H1 (cell line): ENCODE measurements at regions not wholly inside any gene's neighbourhood (a gene's known extent, or its start where the extent isn't known, plus 50 kb on each side); places are given as distances from the start of the nearest gene placed in this dataset.
"Not testable (repeated sequence)": the region's sequence is repeated elsewhere in the genome, so short reads cannot be mapped to it uniquely, and the experiment has no call there.

ENCODE experiments used
- CTCF ChIA-PET: fragments of 300-600 bp; sonication (Branson Sonifier 250); formaldehyde crosslinking; loops from one replicate; lab custom pipeline; 2021; ENCODE audit not compliant: partially characterized antibody; lab: Charles Lee
- POLR2A ChIA-PET: fragments of 300-600 bp; sonication (Branson Sonifier 250); formaldehyde crosslinking; loops from one replicate; lab custom pipeline; 2021; ENCODE audit warnings: inconsistent platforms; ENCODE audit not compliant: partially characterized antibody; lab: Charles Lee
- DNase-seq, 2 experiments: peaks; one replicate each; pipeline versions ENCODE4 v3.0.0 to v3.0.0-alpha.2; 2010 to 2022; ENCODE audit warnings: low spot score in 2 of 2, low read depth in 1 of 2, mixed read lengths in 1 of 2
- FAIRE-seq: peaks from 2 replicates; lab custom pipeline; 2011; peaks lifted over from hg19 to GRCh38; lab: Jason Lieb, UNC
- H2AFZ ChIP-seq: 2 replicates; pipeline ENCODE4 v1.8.1; 2012; ENCODE audit warnings: low read length, inconsistent platforms
- H2AK5ac ChIP-seq: 2 replicates; pipeline ENCODE4 v1.6.1; 2013; ENCODE audit warnings: low read depth, low read length
- H2BK120ac ChIP-seq: replicated peaks from 2 replicates; pipeline ENCODE3; 2013; ENCODE audit warnings: low read depth, low read length, inconsistent platforms
- H2BK12ac ChIP-seq: 2 replicates; pipeline ENCODE4 v1.6.1; 2013; ENCODE audit warnings: low read depth, low read length
- H2BK15ac ChIP-seq: 2 replicates; pipeline ENCODE4 v1.6.1; 2013; ENCODE audit warnings: low read length
- H2BK20ac ChIP-seq: 2 replicates; pipeline ENCODE4 v1.6.1; 2013; ENCODE audit warnings: low read length
- H2BK5ac ChIP-seq: 2 replicates; pipeline ENCODE4 v1.6.1; 2013; ENCODE audit warnings: low read depth, low read length
- H3K14ac ChIP-seq: 2 replicates; pipeline ENCODE4 v1.6.1; 2013; ENCODE audit warnings: inconsistent platforms; ENCODE audit not compliant: insufficient read length
- H3K18ac ChIP-seq: 2 replicates; pipeline ENCODE4 v1.6.1; 2013; ENCODE audit warnings: low read length; ENCODE audit errors: extremely low read depth
- H3K23ac ChIP-seq: 2 replicates; pipeline ENCODE4 v1.6.1; 2013; ENCODE audit warnings: inconsistent platforms; ENCODE audit not compliant: insufficient read length
- H3K23me2 ChIP-seq: 2 replicates; pipeline ENCODE4 v1.6.1; 2013; ENCODE audit warnings: low read depth, low read length
- H3K27ac ChIP-seq: 2 replicates; pipeline ENCODE4 v1.6.1; 2011; ENCODE audit warnings: low read depth, low read length, inconsistent platforms
- H3K27me3 ChIP-seq, 4 experiments: replicated peaks in 1 of 4; 1 replicate in 1 of 4; 2 replicates in 3 of 4; pipeline versions ENCODE4 v1.6.1 to v1.8.1; 2011 to 2013; ENCODE audit warnings: low read length in 3 of 4, mild to moderate bottlenecking in 3 of 4, inconsistent platforms in 2 of 4, mixed read lengths in 2 of 4, moderate library complexity in 1 of 4; ENCODE audit not compliant: control insufficient read depth in 3 of 4, insufficient read depth in 3 of 4; ENCODE audit errors: extremely low read depth in 1 of 4
- H3K36me3 ChIP-seq, 4 experiments: 2 replicates each; pipeline versions ENCODE4 v1.6.1 to v1.8.1; 2011 to 2013; ENCODE audit warnings: mild to moderate bottlenecking in 4 of 4, low read length in 3 of 4, moderate library complexity in 2 of 4, control low read depth in 1 of 4, inconsistent platforms in 1 of 4; ENCODE audit not compliant: insufficient read depth in 4 of 4, control insufficient read depth in 2 of 4
- H3K4ac ChIP-seq: replicated peaks from 2 replicates; pipeline ENCODE3; 2013; ENCODE audit warnings: low read length, low read depth, mixed read lengths, inconsistent platforms; ENCODE audit not compliant: insufficient read length
- H3K4me1 ChIP-seq, 4 experiments: replicated peaks in 1 of 4; 1 replicate in 1 of 4; 2 replicates in 3 of 4; pipeline versions ENCODE4 v1.6.1 to v1.8.1; 2011 to 2013; ENCODE audit warnings: low read length in 3 of 4, inconsistent platforms in 2 of 4, mixed read lengths in 1 of 4; ENCODE audit not compliant: insufficient read depth in 4 of 4, control insufficient read depth in 3 of 4
- H3K4me2 ChIP-seq, 2 experiments: 2 replicates each; pipeline versions ENCODE4 v1.6.1 to v1.8.1; 2011 to 2013; ENCODE audit warnings: low read depth in 2 of 2, low read length in 2 of 2, control low read depth in 1 of 2, inconsistent platforms in 1 of 2, mild to moderate bottlenecking in 1 of 2; ENCODE audit not compliant: insufficient read depth in 1 of 2
- H3K4me3 ChIP-seq, 4 experiments: fragments of 200-600, 300-600 bp in 1 of 4; sonication (generic), shearing (Covaris generic), sonication (Bioruptor Twin) in 1 of 4; 2 replicates each; pipeline versions ENCODE4 v1.5.1 to v1.8.1; 2011 to 2016; ENCODE audit warnings: low read length in 4 of 4, low read depth in 3 of 4, control low read depth in 2 of 4, inconsistent platforms in 2 of 4, mild to moderate bottlenecking in 2 of 4, mixed read lengths in 1 of 4, moderate library complexity in 1 of 4; ENCODE audit not compliant: insufficient read depth in 2 of 4; ENCODE audit errors: extremely low read depth in 1 of 4
- H3K56ac ChIP-seq: replicated peaks from 2 replicates; pipeline ENCODE3; 2013; ENCODE audit warnings: low read depth, mild to moderate bottlenecking, mixed read lengths, low read length, inconsistent platforms; ENCODE audit not compliant: insufficient read length
- H3K79me1 ChIP-seq: 2 replicates; pipeline ENCODE4 v1.6.1; 2013; ENCODE audit warnings: low read depth, low read length, control low read depth
- H3K79me2 ChIP-seq, 2 experiments: 2 replicates each; pipeline versions ENCODE4 v1.6.1 to v1.8.1; 2012 to 2013; ENCODE audit warnings: low read length in 2 of 2, mild to moderate bottlenecking in 2 of 2, inconsistent platforms in 1 of 2; ENCODE audit not compliant: insufficient read depth in 2 of 2, control insufficient read depth in 1 of 2
- H3K9ac ChIP-seq, 4 experiments: replicated peaks in 1 of 4; 1 replicate in 1 of 4; 2 replicates in 3 of 4; pipeline versions ENCODE4 v1.6.1 to v1.8.1; 2011 to 2013; ENCODE audit warnings: low read depth in 3 of 4, low read length in 3 of 4, control low read depth in 2 of 4, mild to moderate bottlenecking in 2 of 4, moderate library complexity in 2 of 4, inconsistent platforms in 1 of 4; ENCODE audit errors: extremely low read depth in 1 of 4
- H3K9me3 ChIP-seq, 2 experiments: 2 replicates each; pipeline versions ENCODE4 v1.6.1 to v1.8.1; 2012 to 2013; ENCODE audit warnings: mild to moderate bottlenecking in 2 of 2, moderate library complexity in 2 of 2, control low read depth in 1 of 2, inconsistent platforms in 1 of 2, low read depth in 1 of 2, low read length in 1 of 2, mixed read lengths in 1 of 2; ENCODE audit not compliant: insufficient read depth in 2 of 2
- H4K20me1 ChIP-seq, 2 experiments: replicated peaks in 1 of 2; 2 replicates each; pipeline versions ENCODE3 to v1.8.1; 2011 to 2013; ENCODE audit warnings: inconsistent platforms in 2 of 2, low read length in 2 of 2, mild to moderate bottlenecking in 1 of 2; ENCODE audit not compliant: insufficient read depth in 2 of 2, control insufficient read depth in 1 of 2
- H4K5ac ChIP-seq: 2 replicates; pipeline ENCODE4 v1.6.1; 2013; ENCODE audit warnings: low read length, low read depth, mixed read lengths, inconsistent platforms; ENCODE audit not compliant: insufficient read length
- H4K8ac ChIP-seq: 2 replicates; pipeline ENCODE4 v1.8.0; 2013; ENCODE audit warnings: mild to moderate bottlenecking, moderate library complexity, low read length, inconsistent platforms; ENCODE audit not compliant: insufficient read depth; ENCODE audit errors: extremely low read depth
- H4K91ac ChIP-seq: replicated peaks from 2 replicates; pipeline ENCODE3; 2013; ENCODE audit warnings: low read length, mixed read lengths, inconsistent platforms; ENCODE audit not compliant: insufficient read length
- WGBS, 2 experiments: shearing (Covaris generic) in 1 of 2; methylation state at CpG; one replicate each; pipeline versions ENCODE4 v1.1.6 to v1.1.7; 2013 to 2015; ENCODE audit warnings: low lambda C conversion rate in 2 of 2, mixed read lengths in 2 of 2, inconsistent platforms in 1 of 2, low coverage in 1 of 2, missing lambda C conversion rate in 1 of 2; ENCODE audit not compliant: insufficient replicate concordance in 2 of 2, insufficient coverage in 1 of 2, insufficient read length in 1 of 2; ENCODE audit errors: extremely low coverage in 1 of 2, missing lambda C conversion rate in 1 of 2; 5-methylcytosine and 5-hydroxymethylcytosine counted together

GRCh38 chr6:26924206-26924605 lies 264.7 kb upstream of the ZNF322 start:
- H3K23me2 ChIP-seq, H3K4me1 ChIP-seq, H2AFZ ChIP-seq, H3K56ac ChIP-seq, DNase-seq, H3K4me2 ChIP-seq, H3K27ac ChIP-seq, FAIRE-seq, H3K36me3 ChIP-seq, H3K79me2 ChIP-seq, H3K9me3 ChIP-seq, H4K20me1 ChIP-seq, H3K9ac ChIP-seq, H3K4ac ChIP-seq, CTCF ChIA-PET, H3K4me3 ChIP-seq, H2BK5ac ChIP-seq, H3K27me3 ChIP-seq, H2BK20ac ChIP-seq, H4K5ac ChIP-seq, H3K79me1 ChIP-seq, H3K18ac ChIP-seq, H2BK15ac ChIP-seq, POLR2A ChIA-PET, H4K91ac ChIP-seq, H2BK120ac ChIP-seq, H2BK12ac ChIP-seq, H2AK5ac ChIP-seq, H3K14ac ChIP-seq, H4K8ac ChIP-seq, H3K23ac ChIP-seq: not testable (repeated sequence)
- WGBS, 2 experiments = 94% methylated on average over 2 of the region's 2 CpGs; no CpG with 5 or more reads in 1 of the 2 experiments

DNA sequence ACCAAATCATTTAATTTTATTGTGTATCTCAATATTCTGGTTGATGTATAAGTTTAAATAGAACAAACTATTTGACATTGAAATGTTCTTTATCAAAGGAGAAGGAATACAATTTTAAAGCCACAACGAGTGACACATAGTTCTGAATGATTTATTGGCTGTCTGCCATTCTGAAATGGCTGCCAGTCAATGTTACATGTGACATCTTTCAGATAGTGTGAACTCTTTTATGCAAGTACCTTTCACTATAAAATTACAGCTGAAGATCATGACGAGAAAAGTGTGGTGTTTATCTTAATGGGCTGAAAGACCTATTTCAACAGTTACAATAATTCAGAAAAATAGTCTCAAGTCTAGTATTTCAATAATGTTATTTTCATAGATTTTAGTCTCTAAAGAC lies 268.6 kb upstream of the ZNF322 start:
- H3K27me3 ChIP-seq, H2AFZ ChIP-seq, DNase-seq, H3K4ac ChIP-seq, H3K14ac ChIP-seq, H3K4me3 ChIP-seq, FAIRE-seq, H3K4me2 ChIP-seq, H2BK20ac ChIP-seq, H2BK120ac ChIP-seq, H3K18ac ChIP-seq, H2BK12ac ChIP-seq, H3K36me3 ChIP-seq, CTCF ChIA-PET, H3K9ac ChIP-seq, H4K8ac ChIP-seq, H3K9me3 ChIP-seq, H4K20me1 ChIP-seq, H3K23me2 ChIP-seq, H3K79me1 ChIP-seq, POLR2A ChIA-PET, H2BK5ac ChIP-seq, H3K27ac ChIP-seq, H2AK5ac ChIP-seq, H3K4me1 ChIP-seq, H3K56ac ChIP-seq, H4K5ac ChIP-seq, H4K91ac ChIP-seq, H2BK15ac ChIP-seq, H3K23ac ChIP-seq, H3K79me2 ChIP-seq: not testable (repeated sequence)
- 75% methylated on average over 1 of the region's 2 CpGs; no CpG with 5 or more reads in 1 of the 2 experiments for WGBS, 2 experiments
